Right lobe of liver (tissue), 6 donors: ENCODE measurements at regions not wholly inside any gene's neighbourhood (a gene's known extent, or its start where the extent isn't known, plus 50 kb on each side); places are given as distances from the start of the nearest gene placed in this dataset.

Experiments
- ATAC-seq, 4 donors: fragments of 200-7000 bp; cut with Tn5 transposase; one replicate each; pipeline ENCODE4 v1.9.1; 2020; ENCODE audit warnings: mild to moderate bottlenecking in 4 of 4, moderate library complexity in 4 of 4
- DNase-seq, 3 donors: peaks; one replicate each; pipeline ENCODE4 v3.0.0-alpha.2; 2020
- H3K27ac ChIP-seq, 3 donors: fragments of 200-600 bp; one replicate each; pipeline ENCODE4 v1.8.0; 2022
- H3K27me3 ChIP-seq, 2 donors: fragments of 200-600 bp; one replicate each; pipeline ENCODE4 v1.8.0; 2022
- H3K36me3 ChIP-seq, 4 donors: fragments of 200-600 bp; sonication (generic) in 1 of 4; one replicate each; pipeline versions ENCODE4 v1.5.1 to v1.8.0; 2017 to 2022; ENCODE audit warnings: control low read depth in 1 of 4
- H3K4me1 ChIP-seq, 4 donors: fragments of 200-600 bp; sonication (generic) in 1 of 4; one replicate each; pipeline versions ENCODE4 v1.5.1 to v1.8.0; 2017 to 2022; ENCODE audit warnings: control low read depth in 1 of 4
- H3K4me3 ChIP-seq, 3 donors: fragments of 200-600 bp; one replicate each; pipeline ENCODE4 v1.8.0; 2022
- H3K9me3 ChIP-seq, 4 donors: fragments of 200-600 bp; sonication (generic) in 1 of 4; one replicate each; pipeline versions ENCODE4 v1.5.1 to v1.8.0; 2017 to 2022; ENCODE audit warnings: control low read depth in 1 of 4
- CTCF ChIP-seq, 4 donors: fragments of 200-600 bp in 3 of 4; fragments of 450-650 bp in 1 of 4; IDR thresholded peaks; one replicate each; pipeline versions ENCODE4 v1.5.1 to v1.8.0; 2016 to 2022; ENCODE audit warnings: antibody characterized with exemption in 4 of 4, mild to moderate bottlenecking in 2 of 4
- POLR2A ChIP-seq: fragments of 450-650 bp; IDR thresholded peaks from one replicate; pipeline ENCODE4 v1.6.1; 2017; ENCODE audit warnings: antibody characterized with exemption, mild to moderate bottlenecking
- WGBS: methylation state at CpG from one replicate; pipeline ENCODE4 v1.1.6; 2018; ENCODE audit warnings: low coverage, low lambda C conversion rate; ENCODE audit not compliant: insufficient coverage; ENCODE audit errors: missing lambda C conversion rate; 5-methylcytosine and 5-hydroxymethylcytosine counted together
- intact Hi-C, 2 donors: fragments of 100-400 bp; cut with DNase I; formaldehyde crosslinking; loops; one replicate each; pipeline versions ENCODE4 v1.11.2 to v1.14.1; 2022
- donor health status: DM: no; HTN: yes; CAD: no.
- donor health status: DM: no; HTN: no; CAD: no.
- donor health status: DM: no; HTN: no; CAD: no.
- donor health status: DM: no; HTN: yes; CAD: no.
- donor health status: DM: no; HTN: yes; CAD: no.

- Histone ChIP-seq H3K27me3 (no peaks in the 10 kb centered on the region), H3K27ac (no peak overlapping the region), H3K4me3 (no peak overlapping the region), H3K9me3 (no peaks in the 10 kb centered on the region), H3K36me3 (no peaks in the 10 kb centered on the region), H3K4me1 (no peaks in the 10 kb centered on the region)
- 62% methylated on average over 4 of the region's 10 CpGs for WGBS
- no peak for DNase-seq
- intact Hi-C loops: no loop called here
- TF ChIP-seq POLR2A (no peak), CTCF (IDR thresholded peaks at IDR 0.05) (no peak)
- no peak for ATAC-seq
Measured at GRCh38 chr5:125160787-125161502, 414.5 kb upstream of the ZNF608 start.

- Histone ChIP-seq H3K36me3 (no peaks in the 10 kb centered on the region), H3K27me3 (no peaks in the 10 kb centered on the region), H3K9me3 (no peaks in the 10 kb centered on the region), H3K4me1 (no peaks in the 10 kb centered on the region), H3K4me3 (no peak overlapping the region), H3K27ac (no peak overlapping the region)
- TF ChIP-seq POLR2A: no peak
- TF ChIP-seq CTCF (IDR thresholded peaks at IDR 0.05): no peak
- 86% methylated on average over 1 of the region's 1 CpG for WGBS
- intact Hi-C loops: no loop called here
- no peak for ATAC-seq
- DNase-seq: no peak
Measured at GRCh38 chr5:125162714-125163113, 416.3 kb upstream of the ZNF608 start.

- Histone ChIP-seq H3K4me1 (no peaks in the 10 kb centered on the region), H3K27ac (no peak overlapping the region), H3K4me3 (no peak overlapping the region), H3K9me3 (no peaks in the 10 kb centered on the region), H3K36me3 (no peaks in the 10 kb centered on the region), H3K27me3 (no peaks in the 10 kb centered on the region)
- ATAC-seq (no peak), DNase-seq (no peak)
- intact Hi-C loops: no loop called here
- 31% methylated on average over 1 of the region's 1 CpG for WGBS
- no peak for TF ChIP-seq POLR2A
- no peak for TF ChIP-seq CTCF (IDR thresholded peaks at IDR 0.05)
Measured at GRCh38 chr5:125169396-125169795, 423.0 kb upstream of the ZNF608 start.

- no peak for DNase-seq
- intact Hi-C loops: no loop called here
- H3K27ac ChIP-seq: no peak overlapping the region
- H3K4me3 ChIP-seq: no peak overlapping the region
- H3K4me1 ChIP-seq: no peaks in the 10 kb centered on the region
- H3K9me3 ChIP-seq: no peaks in the 10 kb centered on the region
- ATAC-seq: no peak
- 25% methylated on average over 1 of the region's 1 CpG for WGBS
- H3K36me3 ChIP-seq: no peaks in the 10 kb centered on the region
- TF ChIP-seq CTCF (IDR thresholded peaks at IDR 0.05): no peak
- TF ChIP-seq POLR2A: no peak
- H3K27me3 ChIP-seq: no peaks in the 10 kb centered on the region
Measured at GRCh38 chr5:125171641-125172040, 425.2 kb upstream of the ZNF608 start.
